Mammary epithelial cell (primary cell): ENCODE measurements at regions not wholly inside any gene's neighbourhood (a gene's known extent, or its start where the extent isn't known, plus 50 kb on each side); places are given as distances from the start of the nearest gene placed in this dataset.

Source experiments
- CTCF ChIP-seq, 2 donors: IDR thresholded peaks in 1 of 2; conservative IDR thresholded peaks in 1 of 2; 2 replicates each; pipeline ENCODE4 v1.5.1; 2011 to 2012; ENCODE audit warnings: inconsistent platforms in 2 of 2, low read length in 2 of 2, mild to moderate bottlenecking in 2 of 2, control low read depth in 1 of 2, low read depth in 1 of 2; ENCODE audit not compliant: insufficient read depth in 1 of 2; ENCODE audit errors: extremely low read depth in 1 of 2
- EZH2 ChIP-seq: IDR thresholded peaks from 2 replicates; pipeline ENCODE4 v1.6.1; 2012; ENCODE audit warnings: low read length, inconsistent platforms, borderline replicate concordance

- TF ChIP-seq CTCF (conservative IDR thresholded peaks at IDR 0.05 in 1 of 2, IDR thresholded peaks at IDR 0.05 in 1 of 2; ENCODE audit: extremely low read depth in 1 of 2, insufficient read depth in 1 of 2, low read depth in 1 of 2, low read length in 2 of 2) (no peak), EZH2 (no peak)
Observed at GRCh38 chr5:77924081-77924480, 147.9 kb upstream of the TBCA start.
